ENCODE measurements at regions not wholly inside any gene's neighbourhood (a gene's known extent, or its start where the extent isn't known, plus 50 kb on each side); places are given as distances from the start of the nearest gene placed in this dataset.

DNA sequence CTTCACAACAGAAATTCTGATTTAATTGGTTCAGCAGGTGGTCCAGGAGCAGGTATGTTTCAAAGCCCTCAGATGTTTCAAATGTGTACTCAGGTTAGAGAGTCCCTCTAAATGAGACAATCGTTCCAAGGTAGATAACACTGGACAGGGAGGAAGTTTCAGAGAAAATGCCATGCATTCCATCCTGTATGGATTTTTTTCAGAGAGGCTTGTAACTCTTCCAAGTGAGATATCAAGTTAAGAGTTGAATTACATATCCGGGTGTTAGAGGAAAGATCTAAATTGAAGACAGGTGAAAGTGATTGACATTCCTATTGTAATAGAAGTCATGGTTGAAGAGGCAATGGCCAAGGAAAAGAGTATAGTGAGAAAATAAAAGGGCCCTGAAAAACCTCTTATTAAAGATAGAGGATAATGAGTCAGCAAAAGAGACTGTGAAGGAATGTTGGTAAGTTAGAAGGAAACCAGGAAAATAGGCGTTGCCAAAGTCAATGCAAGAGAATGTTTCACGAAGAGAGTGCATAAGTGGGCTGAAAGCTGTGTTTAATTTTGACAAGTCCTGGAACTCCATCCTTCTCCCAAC is 105.8 kb downstream of the BMP4 start:
- Mint-ChIP-seq H3K9me3 (no peaks in the 10 kb centered on the region; the same call in 1 of the 2 replicates), H3K4me1 (ENCODE audit: low read depth) (peaks cover 35% of the 10 kb centered on the region), H3K27ac (peak overlapping the region; percentile 57), H3K27me3 (ENCODE audit: insufficient read depth) (no peaks in the 10 kb centered on the region), H3K4me3 (peak overlapping the region; percentile 26), H3K36me3 (ENCODE audit: low read depth) (no peaks in the 10 kb centered on the region)
- TF ChIP-seq, protein P1, sequence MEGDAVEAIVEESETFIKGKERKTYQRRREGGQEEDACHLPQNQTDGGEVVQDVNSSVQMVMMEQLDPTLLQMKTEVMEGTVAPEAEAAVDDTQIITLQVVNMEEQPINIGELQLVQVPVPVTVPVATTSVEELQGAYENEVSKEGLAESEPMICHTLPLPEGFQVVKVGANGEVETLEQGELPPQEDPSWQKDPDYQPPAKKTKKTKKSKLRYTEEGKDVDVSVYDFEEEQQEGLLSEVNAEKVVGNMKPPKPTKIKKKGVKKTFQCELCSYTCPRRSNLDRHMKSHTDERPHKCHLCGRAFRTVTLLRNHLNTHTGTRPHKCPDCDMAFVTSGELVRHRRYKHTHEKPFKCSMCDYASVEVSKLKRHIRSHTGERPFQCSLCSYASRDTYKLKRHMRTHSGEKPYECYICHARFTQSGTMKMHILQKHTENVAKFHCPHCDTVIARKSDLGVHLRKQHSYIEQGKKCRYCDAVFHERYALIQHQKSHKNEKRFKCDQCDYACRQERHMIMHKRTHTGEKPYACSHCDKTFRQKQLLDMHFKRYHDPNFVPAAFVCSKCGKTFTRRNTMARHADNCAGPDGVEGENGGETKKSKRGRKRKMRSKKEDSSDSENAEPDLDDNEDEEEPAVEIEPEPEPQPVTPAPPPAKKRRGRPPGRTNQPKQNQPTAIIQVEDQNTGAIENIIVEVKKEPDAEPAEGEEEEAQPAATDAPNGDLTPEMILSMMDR (IDR thresholded peaks at IDR 0.05): no peak
- DNase-seq: peak; percentile 71

DNA sequence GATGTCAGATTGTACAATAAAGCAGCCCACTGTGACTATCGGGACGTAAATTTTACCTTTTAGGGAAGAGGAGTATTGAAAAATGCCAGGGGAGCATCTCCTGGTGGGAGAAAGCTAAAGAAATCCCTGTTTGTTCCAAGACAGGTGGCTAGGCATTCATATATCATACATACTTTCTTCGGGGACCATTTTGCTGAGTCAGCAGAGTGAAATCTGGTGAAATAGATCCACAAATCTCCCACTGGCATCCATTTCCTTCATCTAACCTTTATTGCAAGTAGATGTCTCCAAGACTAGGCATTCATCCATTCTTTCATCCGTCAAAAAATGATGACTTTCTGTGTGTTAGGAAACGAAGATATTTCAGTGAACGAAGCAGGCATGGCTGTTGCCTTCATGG is 107.1 kb downstream of the BMP4 start:
- Mint-ChIP-seq H3K4me3 (no peak overlapping the region), H3K27me3 (ENCODE audit: insufficient read depth) (no peaks in the 10 kb centered on the region), H3K36me3 (ENCODE audit: low read depth) (no peaks in the 10 kb centered on the region), H3K27ac (no peak overlapping the region), H3K4me1 (ENCODE audit: low read depth) (peaks cover 37% of the 10 kb centered on the region), H3K9me3 (no peaks in the 10 kb centered on the region; the same call in 1 of the 2 replicates)
- no peak for DNase-seq
- TF ChIP-seq, protein P1 (IDR thresholded peaks at IDR 0.05): no peak

DNA sequence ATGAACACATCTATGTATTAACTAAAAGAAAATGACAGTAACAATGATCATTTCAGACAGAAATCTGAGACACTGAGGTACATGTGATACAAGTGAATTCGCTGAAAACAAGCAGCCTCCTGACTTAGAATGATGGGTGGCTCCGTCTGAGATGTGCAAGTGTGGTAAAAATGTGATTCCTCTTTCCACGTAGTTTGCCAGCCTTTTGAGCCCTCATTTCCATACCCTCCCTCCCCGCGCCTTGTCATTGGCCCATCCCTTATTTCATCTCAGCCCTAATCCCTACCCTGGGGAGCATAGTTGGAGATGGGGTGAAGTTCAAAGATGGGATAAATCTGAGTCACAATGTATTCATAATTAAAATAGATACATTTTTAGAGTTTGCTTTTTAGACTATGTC is 107.8 kb downstream of the BMP4 start:
- TF ChIP-seq, protein P1 (IDR thresholded peaks at IDR 0.05): no peak
- no peak overlapping the region for H3K4me3 Mint-ChIP-seq
- no peaks in the 10 kb centered on the region for H3K27me3 Mint-ChIP-seq (ENCODE audit: insufficient read depth)
- H3K36me3 Mint-ChIP-seq (ENCODE audit: low read depth): no peaks in the 10 kb centered on the region
- no peaks in the 10 kb centered on the region; the same call in 1 of the 2 replicates for H3K9me3 Mint-ChIP-seq
- DNase-seq: no peak
- peaks cover 37% of the 10 kb centered on the region for H3K4me1 Mint-ChIP-seq (ENCODE audit: low read depth)
- no peak overlapping the region for H3K27ac Mint-ChIP-seq

DNA sequence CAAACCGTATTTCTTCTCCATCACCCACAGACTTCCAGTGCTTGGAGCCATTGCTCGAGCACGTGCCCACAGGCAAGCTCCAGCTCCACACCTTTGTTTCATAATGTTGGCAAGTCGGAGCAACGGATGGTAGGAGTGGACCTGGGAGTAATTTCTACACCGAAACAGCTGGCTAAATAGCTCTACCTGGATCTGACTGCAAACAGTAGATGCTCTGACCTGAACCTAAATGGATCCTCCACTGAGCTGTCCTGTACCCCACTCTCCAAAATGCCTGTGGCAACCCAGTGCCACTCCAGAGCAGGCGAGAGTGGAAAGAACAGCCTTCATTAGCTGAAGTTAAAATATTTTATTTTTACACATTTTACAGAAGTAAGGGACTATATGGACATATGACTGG is 108.7 kb downstream of the BMP4 start:
- Mint-ChIP-seq H3K4me1 (ENCODE audit: low read depth) (peaks cover 43% of the 10 kb centered on the region), H3K36me3 (ENCODE audit: low read depth) (no peaks in the 10 kb centered on the region), H3K9me3 (no peaks in the 10 kb centered on the region; the same call in 1 of the 2 replicates), H3K4me3 (no peak overlapping the region), H3K27ac (no peak overlapping the region), H3K27me3 (ENCODE audit: insufficient read depth) (no peaks in the 10 kb centered on the region)
- TF ChIP-seq, protein P1 (IDR thresholded peaks at IDR 0.05): no peak
- DNase-seq: no peak

DNA sequence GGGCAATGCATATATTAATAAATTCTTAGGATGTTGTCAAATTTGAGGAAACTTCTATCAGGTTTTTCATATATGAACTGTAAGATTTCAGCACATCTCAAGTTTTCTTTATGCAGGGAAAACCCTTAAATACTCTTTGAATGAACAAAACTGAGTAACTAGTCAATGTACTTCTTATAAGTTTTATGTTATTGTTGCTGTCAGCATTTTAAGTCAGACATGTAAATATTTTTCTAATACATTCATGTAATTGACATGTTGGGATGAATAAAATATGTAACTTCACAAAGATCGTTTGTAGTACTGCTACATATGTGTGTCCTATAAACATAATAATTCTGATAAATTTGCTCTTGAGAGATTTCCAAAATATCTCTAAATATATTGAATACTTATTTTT is 109.6 kb downstream of the BMP4 start:
- TF ChIP-seq, protein P1 (IDR thresholded peaks at IDR 0.05): no peak
- Mint-ChIP-seq H3K27ac (no peak overlapping the region), H3K27me3 (ENCODE audit: insufficient read depth) (no peaks in the 10 kb centered on the region), H3K36me3 (ENCODE audit: low read depth) (no peaks in the 10 kb centered on the region), H3K4me3 (no peak overlapping the region), H3K9me3 (no peaks in the 10 kb centered on the region; the same call in 1 of the 2 replicates), H3K4me1 (ENCODE audit: low read depth) (peaks cover 42% of the 10 kb centered on the region)
- no peak for DNase-seq

Measured in HFFc6 (cell line).